ENCODE measurements at regions not wholly inside any gene's neighbourhood (a gene's known extent, or its start where the extent isn't known, plus 50 kb on each side); places are given as distances from the start of the nearest gene placed in this dataset.

GRCh38 chr1:191049781-191050180, 572.1 kb upstream of the BRINP3 start:
- H3K79me1 ChIP-seq (ENCODE audit: low read depth, low read length): no peaks in the 10 kb centered on the region
- no peak overlapping the region for H2BK120ac ChIP-seq (ENCODE audit: low read depth, low read length)
- H3K14ac ChIP-seq (ENCODE audit: low read length): no peak overlapping the region
- H3K4me3 ChIP-seq (ENCODE audit: low read length in 2 of 2): no peak overlapping the region
- H4K91ac ChIP-seq (ENCODE audit: low read depth, low read length, poor library complexity): no peak overlapping the region
- H3K4me1 ChIP-seq (ENCODE audit: control insufficient read depth in 2 of 2, insufficient read depth in 1 of 2, low read depth in 1 of 2, low read length in 2 of 2): no peaks in the 10 kb centered on the region
- no peak overlapping the region for H3K4ac ChIP-seq (ENCODE audit: low read length)
- no peak overlapping the region for H2BK5ac ChIP-seq (ENCODE audit: low read length)
- H3K27ac ChIP-seq (replicated peaks; ENCODE audit: low read length): no peak overlapping the region
- H3K9ac ChIP-seq (ENCODE audit: low read depth, low read length, poor library complexity): no peak overlapping the region
- H2BK12ac ChIP-seq (ENCODE audit: low read length): no peak overlapping the region
- no peaks in the 10 kb centered on the region for H3K27me3 ChIP-seq (ENCODE audit: control insufficient read depth in 3 of 3, insufficient read depth in 3 of 3, low read depth in 1 of 3, low read length in 3 of 3)
- H2BK15ac ChIP-seq (ENCODE audit: low read length): no peak overlapping the region
- H4K8ac ChIP-seq (ENCODE audit: low read depth, low read length): no peak overlapping the region
- no peak overlapping the region for H3K18ac ChIP-seq (ENCODE audit: low read length)
- no peaks in the 10 kb centered on the region for H3K36me3 ChIP-seq (replicated peaks in 1 of 2; ENCODE audit: control insufficient read depth in 2 of 2, insufficient read depth in 2 of 2, low read length in 2 of 2)
- H3K4me2 ChIP-seq (ENCODE audit: insufficient read depth, low read length, poor library complexity, severe bottlenecking): no peak overlapping the region
- no peak for DNase-seq (ENCODE audit: low spot score)
- H3K9me3 ChIP-seq (replicated peaks in 1 of 2; ENCODE audit: control insufficient read depth in 2 of 2, insufficient read depth in 1 of 2, low read depth in 1 of 2, low read length in 2 of 2): no peaks in the 10 kb centered on the region
- no peak overlapping the region for H3K23ac ChIP-seq (ENCODE audit: low read depth, low read length, poor library complexity)
- peak overlapping the region; percentile 10 for H2AFZ ChIP-seq (ENCODE audit: low read length)
- no CpG with 5 or more reads among the region's 2 CpGs for WGBS, 2 donors (ENCODE audit: extremely low coverage in 2 of 2, insufficient read length in 2 of 2, insufficient replicate concordance in 1 of 2)
- no peak overlapping the region for H2AK5ac ChIP-seq (ENCODE audit: low read depth, low read length)

- H3K4ac ChIP-seq (ENCODE audit: low read length): no peak overlapping the region
- no peaks in the 10 kb centered on the region for H3K27me3 ChIP-seq (ENCODE audit: control insufficient read depth in 3 of 3, insufficient read depth in 3 of 3, low read depth in 1 of 3, low read length in 3 of 3)
- no peak overlapping the region for H2BK120ac ChIP-seq (ENCODE audit: low read depth, low read length)
- no peak overlapping the region for H4K8ac ChIP-seq (ENCODE audit: low read depth, low read length)
- no peaks in the 10 kb centered on the region for H3K9me3 ChIP-seq (replicated peaks in 1 of 2; ENCODE audit: control insufficient read depth in 2 of 2, insufficient read depth in 1 of 2, low read depth in 1 of 2, low read length in 2 of 2)
- no peak overlapping the region for H2BK15ac ChIP-seq (ENCODE audit: low read length)
- H3K27ac ChIP-seq (replicated peaks; ENCODE audit: low read length): no peak overlapping the region
- H2AK5ac ChIP-seq (ENCODE audit: low read depth, low read length): no peak overlapping the region
- no peak for DNase-seq (ENCODE audit: low spot score)
- H3K79me1 ChIP-seq (ENCODE audit: low read depth, low read length): no peaks in the 10 kb centered on the region
- no peak overlapping the region for H3K4me3 ChIP-seq (ENCODE audit: low read length in 2 of 2)
- H2BK12ac ChIP-seq (ENCODE audit: low read length): no peak overlapping the region
- H3K9ac ChIP-seq (ENCODE audit: low read depth, low read length, poor library complexity): no peak overlapping the region
- no peak overlapping the region for H3K14ac ChIP-seq (ENCODE audit: low read length)
- H3K4me2 ChIP-seq (ENCODE audit: insufficient read depth, low read length, poor library complexity, severe bottlenecking): no peak overlapping the region
- WGBS, 2 donors (ENCODE audit: extremely low coverage in 2 of 2, insufficient read length in 2 of 2, insufficient replicate concordance in 1 of 2): no CpG with 5 or more reads among the region's 6 CpGs
- H3K23ac ChIP-seq (ENCODE audit: low read depth, low read length, poor library complexity): no peak overlapping the region
- H2BK5ac ChIP-seq (ENCODE audit: low read length): no peak overlapping the region
- no peak overlapping the region for H4K91ac ChIP-seq (ENCODE audit: low read depth, low read length, poor library complexity)
- no peak overlapping the region for H3K18ac ChIP-seq (ENCODE audit: low read length)
- H2AFZ ChIP-seq (ENCODE audit: low read length): no peak overlapping the region
- H3K36me3 ChIP-seq (replicated peaks in 1 of 2; ENCODE audit: control insufficient read depth in 2 of 2, insufficient read depth in 2 of 2, low read length in 2 of 2): no peaks in the 10 kb centered on the region
- H3K4me1 ChIP-seq (ENCODE audit: control insufficient read depth in 2 of 2, insufficient read depth in 1 of 2, low read depth in 1 of 2, low read length in 2 of 2): no peaks in the 10 kb centered on the region
These were observed 575.2 kb upstream of the BRINP3 start for GRCh38 chr1:191052888-191053287.

- Histone ChIP-seq H3K27ac (replicated peaks; ENCODE audit: low read length) (no peak overlapping the region), H3K4me1 (ENCODE audit: control insufficient read depth in 2 of 2, insufficient read depth in 1 of 2, low read depth in 1 of 2, low read length in 2 of 2) (no peaks in the 10 kb centered on the region), H3K9me3 (replicated peaks in 1 of 2; ENCODE audit: control insufficient read depth in 2 of 2, insufficient read depth in 1 of 2, low read depth in 1 of 2, low read length in 2 of 2) (no peaks in the 10 kb centered on the region), H2BK120ac (ENCODE audit: low read depth, low read length) (no peak overlapping the region), H3K4me2 (ENCODE audit: insufficient read depth, low read length, poor library complexity, severe bottlenecking) (no peak overlapping the region), H3K4ac (ENCODE audit: low read length) (no peak overlapping the region), H4K91ac (ENCODE audit: low read depth, low read length, poor library complexity) (no peak overlapping the region), H3K18ac (ENCODE audit: low read length) (no peak overlapping the region), H2BK15ac (ENCODE audit: low read length) (no peak overlapping the region), H3K9ac (ENCODE audit: low read depth, low read length, poor library complexity) (no peak overlapping the region), H3K14ac (ENCODE audit: low read length) (no peak overlapping the region), H3K4me3 (ENCODE audit: low read length in 2 of 2) (no peak overlapping the region), H2AK5ac (ENCODE audit: low read depth, low read length) (no peak overlapping the region), H3K79me1 (ENCODE audit: low read depth, low read length) (no peaks in the 10 kb centered on the region), H2AFZ (ENCODE audit: low read length) (no peak overlapping the region), H2BK5ac (ENCODE audit: low read length) (no peak overlapping the region), H2BK12ac (ENCODE audit: low read length) (no peak overlapping the region), H3K27me3 (ENCODE audit: control insufficient read depth in 3 of 3, insufficient read depth in 3 of 3, low read depth in 1 of 3, low read length in 3 of 3) (no peaks in the 10 kb centered on the region), H3K23ac (ENCODE audit: low read depth, low read length, poor library complexity) (no peak overlapping the region), H3K36me3 (replicated peaks in 1 of 2; ENCODE audit: control insufficient read depth in 2 of 2, insufficient read depth in 2 of 2, low read length in 2 of 2) (no peaks in the 10 kb centered on the region), H4K8ac (ENCODE audit: low read depth, low read length) (no peak overlapping the region)
- no CpG with 5 or more reads among the region's 3 CpGs for WGBS, 2 donors (ENCODE audit: extremely low coverage in 2 of 2, insufficient read length in 2 of 2, insufficient replicate concordance in 1 of 2)
- DNase-seq (ENCODE audit: low spot score): no peak
These were observed 587.7 kb upstream of the BRINP3 start for GRCh38 chr1:191065346-191065745.

- Histone ChIP-seq H2BK12ac (ENCODE audit: low read length) (no peak overlapping the region), H2BK120ac (ENCODE audit: low read depth, low read length) (no peak overlapping the region), H3K14ac (ENCODE audit: low read length) (no peak overlapping the region), H3K27ac (replicated peaks; ENCODE audit: low read length) (no peak overlapping the region), H3K27me3 (ENCODE audit: control insufficient read depth in 3 of 3, insufficient read depth in 3 of 3, low read depth in 1 of 3, low read length in 3 of 3) (no peaks in the 10 kb centered on the region), H4K91ac (ENCODE audit: low read depth, low read length, poor library complexity) (no peak overlapping the region), H3K4me1 (ENCODE audit: control insufficient read depth in 2 of 2, insufficient read depth in 1 of 2, low read depth in 1 of 2, low read length in 2 of 2) (no peaks in the 10 kb centered on the region), H3K4me3 (ENCODE audit: low read length in 2 of 2) (no peak overlapping the region), H2BK5ac (ENCODE audit: low read length) (no peak overlapping the region), H2AK5ac (ENCODE audit: low read depth, low read length) (no peak overlapping the region), H3K79me1 (ENCODE audit: low read depth, low read length) (no peaks in the 10 kb centered on the region), H2BK15ac (ENCODE audit: low read length) (no peak overlapping the region), H3K18ac (ENCODE audit: low read length) (no peak overlapping the region), H3K23ac (ENCODE audit: low read depth, low read length, poor library complexity) (no peak overlapping the region), H3K36me3 (replicated peaks in 1 of 2; ENCODE audit: control insufficient read depth in 2 of 2, insufficient read depth in 2 of 2, low read length in 2 of 2) (no peaks in the 10 kb centered on the region), H4K8ac (ENCODE audit: low read depth, low read length) (no peak overlapping the region), H3K9ac (ENCODE audit: low read depth, low read length, poor library complexity) (no peak overlapping the region), H2AFZ (ENCODE audit: low read length) (no peak overlapping the region), H3K4ac (ENCODE audit: low read length) (no peak overlapping the region), H3K9me3 (replicated peaks in 1 of 2; ENCODE audit: control insufficient read depth in 2 of 2, insufficient read depth in 1 of 2, low read depth in 1 of 2, low read length in 2 of 2) (no peaks in the 10 kb centered on the region), H3K4me2 (ENCODE audit: insufficient read depth, low read length, poor library complexity, severe bottlenecking) (no peak overlapping the region)
- DNase-seq (ENCODE audit: low spot score): no peak
- WGBS, 2 donors (ENCODE audit: extremely low coverage in 2 of 2, insufficient read length in 2 of 2, insufficient replicate concordance in 1 of 2): no CpG with 5 or more reads among the region's 1 CpG
These were observed 588.1 kb upstream of the BRINP3 start for GRCh38 chr1:191065771-191066170.

All from neuronal stem cell (in vitro differentiated cells).